ENCODE measurements at regions not wholly inside any gene's neighbourhood (a gene's known extent, or its start where the extent isn't known, plus 50 kb on each side); places are given as distances from the start of the nearest gene placed in this dataset.

DNA sequence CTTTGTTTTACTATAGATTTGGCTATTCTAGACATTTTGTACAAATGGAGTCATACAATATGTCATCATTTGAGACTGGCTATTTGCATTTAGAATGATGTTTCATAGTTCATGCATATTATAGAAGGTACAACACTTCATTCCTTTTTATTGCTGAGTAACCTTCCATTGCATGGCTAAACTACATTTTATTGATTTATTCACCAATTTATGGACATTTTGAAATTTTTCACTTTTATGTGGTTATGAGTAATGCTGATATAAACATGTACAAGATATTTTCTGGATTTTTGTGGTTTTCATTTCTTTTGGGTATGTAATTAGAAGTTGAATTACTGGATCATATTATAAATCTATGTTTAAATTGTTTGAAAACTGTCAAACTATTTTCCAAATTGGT lies 710.3 kb upstream of the SLITRK5 start:
- ATAC-seq, result no peak
- Histone ChIP-seq H3K4me1 (ENCODE audit: control insufficient read depth, insufficient read depth, low read length) (no peaks in the 10 kb centered on the region), H3K27ac (ENCODE audit: low read length) (no peak overlapping the region), H3K9me3 (ENCODE audit: control insufficient read depth, insufficient read depth, low read length) (no peaks in the 10 kb centered on the region), H3K4me3 (ENCODE audit: low read length) (no peak overlapping the region), H3K27me3 (ENCODE audit: control insufficient read depth, insufficient read depth, low read length) (no peaks in the 10 kb centered on the region), H3K36me3 (ENCODE audit: control insufficient read depth, insufficient read depth, low read length) (no peaks in the 10 kb centered on the region)
- Mint-ChIP-seq H3K4me1 (no peaks in the 10 kb centered on the region), H3K27me3 (ENCODE audit: low read depth in 2 of 2) (no peaks in the 10 kb centered on the region), H3K9me3 (peaks cover 8 to 16% of the 10 kb centered on the region in 2 donors), H3K4me3 (no peak overlapping the region), H3K27ac (no peak overlapping the region), H3K36me3 (no peaks in the 10 kb centered on the region)
- no peak for DNase-seq
- intact Hi-C loops (cut with micrococcal nuclease), result no loop called here
- TF ChIP-seq CTCF (IDR thresholded peaks at IDR 0.05), result no peak

- no peaks in the 10 kb centered on the region for H3K27me3 Mint-ChIP-seq (ENCODE audit: low read depth in 2 of 2)
- no peaks in the 10 kb centered on the region for H3K36me3 Mint-ChIP-seq
- DNase-seq (no peak), ATAC-seq (no peak)
- no peaks in the 10 kb centered on the region for H3K4me1 Mint-ChIP-seq
- no peaks in the 10 kb centered on the region for H3K9me3 ChIP-seq (ENCODE audit: control insufficient read depth, insufficient read depth, low read length)
- no peak overlapping the region for H3K4me3 Mint-ChIP-seq
- 81% methylated on average over 7 of the region's 7 CpGs for WGBS (ENCODE audit: insufficient coverage)
- intact Hi-C loops (cut with micrococcal nuclease), result no loop called here
- no peak for TF ChIP-seq CTCF (IDR thresholded peaks at IDR 0.05)
- peaks cover under 1 to 2% of the 10 kb centered on the region in 2 donors for H3K9me3 Mint-ChIP-seq
- H3K27me3 ChIP-seq (ENCODE audit: control insufficient read depth, insufficient read depth, low read length), result no peaks in the 10 kb centered on the region
- H3K27ac ChIP-seq (ENCODE audit: low read length), result no peak overlapping the region
- no peaks in the 10 kb centered on the region for H3K4me1 ChIP-seq (ENCODE audit: control insufficient read depth, insufficient read depth, low read length)
- no peak overlapping the region for H3K27ac Mint-ChIP-seq
- no peaks in the 10 kb centered on the region for H3K36me3 ChIP-seq (ENCODE audit: control insufficient read depth, insufficient read depth, low read length)
- H3K4me3 ChIP-seq (ENCODE audit: low read length), result no peak overlapping the region
These were observed 696.7 kb upstream of the SLITRK5 start for GRCh38 chr13:86974251-86974994.

- Histone ChIP-seq H3K27ac (ENCODE audit: low read length) (no peak overlapping the region), H3K27me3 (ENCODE audit: control insufficient read depth, insufficient read depth, low read length) (no peaks in the 10 kb centered on the region), H3K4me1 (ENCODE audit: control insufficient read depth, insufficient read depth, low read length) (no peaks in the 10 kb centered on the region), H3K9me3 (ENCODE audit: control insufficient read depth, insufficient read depth, low read length) (no peaks in the 10 kb centered on the region), H3K36me3 (ENCODE audit: control insufficient read depth, insufficient read depth, low read length) (no peaks in the 10 kb centered on the region), H3K4me3 (ENCODE audit: low read length) (no peak overlapping the region)
- Mint-ChIP-seq H3K27ac (no peak overlapping the region), H3K4me3 (no peak overlapping the region), H3K9me3 (peaks cover 2 to 3% of the 10 kb centered on the region in 2 donors), H3K4me1 (no peaks in the 10 kb centered on the region), H3K36me3 (no peaks in the 10 kb centered on the region), H3K27me3 (ENCODE audit: low read depth in 2 of 2) (no peaks in the 10 kb centered on the region)
- intact Hi-C loops (cut with micrococcal nuclease), result no loop called here
- no peak for ATAC-seq
- no CpG with 5 or more reads among the region's 1 CpG for WGBS (ENCODE audit: insufficient coverage)
- no peak for DNase-seq
- TF ChIP-seq CTCF (IDR thresholded peaks at IDR 0.05), result no peak
These were observed 696.2 kb upstream of the SLITRK5 start for GRCh38 chr13:86974995-86975328.
